ACHN (cell line): ENCODE measurements at regions not wholly inside any gene's neighbourhood (a gene's known extent, or its start where the extent isn't known, plus 50 kb on each side); places are given as distances from the start of the nearest gene placed in this dataset.

Experiments used
- DNase-seq: peaks from one replicate; pipeline ENCODE4 v3.0.0-alpha.2; 2015
- in situ Hi-C: cut with HindIII; loops from 2 replicates; pipeline ENCODE4 v1.10.0; 2017; ENCODE audit warnings: low sequenced_read_pairs, low pct_ligation_motif_present, low pct_unique_long_range_greater_than_20kb

GRCh38 chr2:2839782-2840531, 508.9 kb upstream of the MYT1L start:
- in situ Hi-C loops = no loop called here
- DNase-seq = no peak

GRCh38 chr2:2839393-2839781, 508.3 kb upstream of the MYT1L start:
- in situ Hi-C loops = no loop called here
- no peak for DNase-seq

- DNase-seq = no peak
- in situ Hi-C loops = no loop called here
These were observed 507.4 kb upstream of the MYT1L start for GRCh38 chr2:2838548-2838845.

GRCh38 chr2:2837746-2838547, 506.9 kb upstream of the MYT1L start:
- no peak for DNase-seq
- in situ Hi-C loops = no loop called here

GRCh38 chr2:2836343-2837070, 505.4 kb upstream of the MYT1L start:
- DNase-seq = no peak
- in situ Hi-C loops = no loop called here

GRCh38 chr2:2834516-2835254, 503.6 kb upstream of the MYT1L start:
- DNase-seq = no peak
- in situ Hi-C loops = no loop called here

- DNase-seq = no peak
- in situ Hi-C loops = no loop called here
These were observed 503.0 kb upstream of the MYT1L start for GRCh38 chr2:2834105-2834504.

GRCh38 chr2:2832657-2833056, 501.6 kb upstream of the MYT1L start:
- in situ Hi-C loops = no loop called here
- DNase-seq = no peak

GRCh38 chr2:2831633-2832032, 500.6 kb upstream of the MYT1L start:
- DNase-seq = no peak
- in situ Hi-C loops = no loop called here

GRCh38 chr2:2830576-2830975, 499.5 kb upstream of the MYT1L start:
- in situ Hi-C loops = no loop called here
- DNase-seq = no peak

GRCh38 chr2:2828774-2829368, 497.8 kb upstream of the MYT1L start:
- DNase-seq = no peak
- in situ Hi-C loops = no loop called here

- in situ Hi-C loops = no loop called here
- no peak for DNase-seq
These were observed 496.7 kb upstream of the MYT1L start for GRCh38 chr2:2827761-2828221.

GRCh38 chr2:2827046-2827636, 496.1 kb upstream of the MYT1L start:
- DNase-seq = no peak
- in situ Hi-C loops = no loop called here

- no peak for DNase-seq
- in situ Hi-C loops = no loop called here
These were observed 495.5 kb upstream of the MYT1L start for GRCh38 chr2:2826621-2827020.

- DNase-seq = no peak
- in situ Hi-C loops = no loop called here
These were observed 495.1 kb upstream of the MYT1L start for GRCh38 chr2:2826209-2826551.

- DNase-seq = no peak
- in situ Hi-C loops = no loop called here
These were observed 494.6 kb upstream of the MYT1L start for GRCh38 chr2:2825516-2826208.

GRCh38 chr2:2825062-2825461, 494.0 kb upstream of the MYT1L start:
- DNase-seq = no peak
- in situ Hi-C loops = no loop called here

GRCh38 chr2:2824588-2824987, 493.5 kb upstream of the MYT1L start:
- no peak for DNase-seq
- in situ Hi-C loops = no loop called here
